ENCODE measurements at regions not wholly inside any gene's neighbourhood (a gene's known extent, or its start where the extent isn't known, plus 50 kb on each side); places are given as distances from the start of the nearest gene placed in this dataset.

GRCh38 chr4:181618038-181618618, 625.1 kb upstream of the TENM3 start:
- DNase-seq (ENCODE audit: extremely low read depth, low read depth) = no peak
- no peak for TF ChIP-seq CTCF (IDR thresholded peaks at IDR 0.05; ENCODE audit: low read depth, low read length)

GRCh38 chr4:181618896-181619295, 624.3 kb upstream of the TENM3 start:
- TF ChIP-seq CTCF (IDR thresholded peaks at IDR 0.05; ENCODE audit: low read depth, low read length) = no peak
- no peak for DNase-seq (ENCODE audit: extremely low read depth, low read depth)

- DNase-seq (ENCODE audit: extremely low read depth, low read depth) = no peak
- no peak for TF ChIP-seq CTCF (IDR thresholded peaks at IDR 0.05; ENCODE audit: low read depth, low read length)
Observed at GRCh38 chr4:181619651-181620050, 623.6 kb upstream of the TENM3 start.

- TF ChIP-seq CTCF (IDR thresholded peaks at IDR 0.05; ENCODE audit: low read depth, low read length) = no peak
- DNase-seq (ENCODE audit: extremely low read depth, low read depth) = no peak
Observed at GRCh38 chr4:181637186-181638105, 605.8 kb upstream of the TENM3 start.

- no peak for DNase-seq (ENCODE audit: extremely low read depth, low read depth)
- no peak for TF ChIP-seq CTCF (IDR thresholded peaks at IDR 0.05; ENCODE audit: low read depth, low read length)
Observed at GRCh38 chr4:181643466-181643865, 599.7 kb upstream of the TENM3 start.

GRCh38 chr4:181645489-181645888, 597.7 kb upstream of the TENM3 start:
- DNase-seq (ENCODE audit: extremely low read depth, low read depth) = no peak
- no peak for TF ChIP-seq CTCF (IDR thresholded peaks at IDR 0.05; ENCODE audit: low read depth, low read length)

GRCh38 chr4:181646864-181647263, 596.3 kb upstream of the TENM3 start:
- DNase-seq (ENCODE audit: extremely low read depth, low read depth) = no peak

More at GRCh38 chr4:181646864-181647263, 596.3 kb upstream of the TENM3 start:
- no peak for TF ChIP-seq CTCF (IDR thresholded peaks at IDR 0.05; ENCODE audit: low read depth, low read length)
